ENCODE measurements at regions not wholly inside any gene's neighbourhood (a gene's known extent, or its start where the extent isn't known, plus 50 kb on each side); places are given as distances from the start of the nearest gene placed in this dataset.

DNA sequence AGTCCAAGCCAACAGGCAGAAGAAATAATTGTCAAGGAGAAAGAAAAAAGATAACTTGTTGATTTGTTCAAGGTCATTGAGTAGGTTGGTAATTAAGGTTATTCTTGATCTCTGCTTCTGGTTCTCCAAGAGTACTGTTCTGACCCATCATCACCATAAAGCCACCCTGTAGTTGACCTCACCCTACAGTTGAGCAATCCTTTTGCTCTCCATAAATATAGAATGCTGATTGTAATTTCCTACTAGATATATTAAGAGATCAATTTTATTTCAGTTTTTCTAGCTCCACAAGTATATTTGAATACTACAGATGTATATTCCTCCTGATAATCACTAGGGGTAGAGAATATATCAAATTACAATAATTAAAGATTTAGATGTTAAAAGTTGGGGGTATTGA, 350.5 kb upstream of the PDE3A start:
- TF ChIP-seq ZC3H10 (CRISPR knock-in tag; IDR thresholded peaks at IDR 0.05) (no peak), BACH2 (CRISPR knock-in tag; IDR thresholded peaks at IDR 0.05; ENCODE audit: borderline replicate concordance) (no peak), GLIS3 (CRISPR knock-in tag; IDR thresholded peaks at IDR 0.05) (no peak), ZFP3 (CRISPR knock-in tag; IDR thresholded peaks at IDR 0.05) (no peak), TCF4 (CRISPR knock-in tag; IDR thresholded peaks at IDR 0.05; ENCODE audit: borderline replicate concordance) (no peak), ARNTL (CRISPR knock-in tag; IDR thresholded peaks at IDR 0.05; ENCODE audit: borderline replicate concordance, low read depth) (no peak), SNAI2 (CRISPR knock-in tag; IDR thresholded peaks at IDR 0.05) (no peak), ESRRG (CRISPR knock-in tag; IDR thresholded peaks at IDR 0.05) (no peak), POU6F1 (CRISPR knock-in tag; IDR thresholded peaks at IDR 0.05; ENCODE audit: borderline replicate concordance, low read depth) (no peak), ZFP30 (CRISPR knock-in tag; IDR thresholded peaks at IDR 0.05) (no peak), RARB (CRISPR knock-in tag; IDR thresholded peaks at IDR 0.05) (no peak), ZNF70 (CRISPR knock-in tag; IDR thresholded peaks at IDR 0.05) (no peak)

GRCh38 chr12:20018406-20018805, 349.9 kb upstream of the PDE3A start:
- no peak for TF ChIP-seq ZNF8 (CRISPR knock-in tag; IDR thresholded peaks at IDR 0.05)
- TF ChIP-seq ESRRG (CRISPR knock-in tag; IDR thresholded peaks at IDR 0.05): no peak
- no peak for TF ChIP-seq ZFP30 (CRISPR knock-in tag; IDR thresholded peaks at IDR 0.05)
- no peak for TF ChIP-seq ARNTL (CRISPR knock-in tag; IDR thresholded peaks at IDR 0.05; ENCODE audit: borderline replicate concordance, low read depth)
- TF ChIP-seq, protein P1, sequence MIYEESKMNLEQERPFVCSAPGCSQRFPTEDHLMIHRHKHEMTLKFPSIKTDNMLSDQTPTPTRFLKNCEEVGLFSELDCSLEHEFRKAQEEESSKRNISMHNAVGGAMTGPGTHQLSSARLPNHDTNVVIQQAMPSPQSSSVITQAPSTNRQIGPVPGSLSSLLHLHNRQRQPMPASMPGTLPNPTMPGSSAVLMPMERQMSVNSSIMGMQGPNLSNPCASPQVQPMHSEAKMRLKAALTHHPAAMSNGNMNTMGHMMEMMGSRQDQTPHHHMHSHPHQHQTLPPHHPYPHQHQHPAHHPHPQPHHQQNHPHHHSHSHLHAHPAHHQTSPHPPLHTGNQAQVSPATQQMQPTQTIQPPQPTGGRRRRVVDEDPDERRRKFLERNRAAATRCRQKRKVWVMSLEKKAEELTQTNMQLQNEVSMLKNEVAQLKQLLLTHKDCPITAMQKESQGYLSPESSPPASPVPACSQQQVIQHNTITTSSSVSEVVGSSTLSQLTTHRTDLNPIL (CRISPR knock-in tag; IDR thresholded peaks at IDR 0.05; ENCODE audit: low read depth): no peak
- TF ChIP-seq ISL1 (CRISPR knock-in tag; IDR thresholded peaks at IDR 0.05): no peak
- no peak for TF ChIP-seq PPARA (CRISPR knock-in tag; IDR thresholded peaks at IDR 0.05; ENCODE audit: borderline replicate concordance)
- no peak for TF ChIP-seq BACH2 (CRISPR knock-in tag; IDR thresholded peaks at IDR 0.05; ENCODE audit: borderline replicate concordance)
- TF ChIP-seq POU6F1 (CRISPR knock-in tag; IDR thresholded peaks at IDR 0.05; ENCODE audit: borderline replicate concordance, low read depth): no peak
- TF ChIP-seq ZFP3 (CRISPR knock-in tag; IDR thresholded peaks at IDR 0.05): no peak
- TF ChIP-seq OSR1 (CRISPR knock-in tag; IDR thresholded peaks at IDR 0.05): no peak
- no peak for TF ChIP-seq ZC3H10 (CRISPR knock-in tag; IDR thresholded peaks at IDR 0.05)
- no peak for TF ChIP-seq ZNF70 (CRISPR knock-in tag; IDR thresholded peaks at IDR 0.05)
- no peak for TF ChIP-seq SNAI2 (CRISPR knock-in tag; IDR thresholded peaks at IDR 0.05)
- no peak for TF ChIP-seq CSDC2 (CRISPR knock-in tag; IDR thresholded peaks at IDR 0.05)
- no peak for ATAC-seq

More for the DNA sequence above, 350.5 kb upstream of the PDE3A start:
- ATAC-seq: no peak

DNA sequence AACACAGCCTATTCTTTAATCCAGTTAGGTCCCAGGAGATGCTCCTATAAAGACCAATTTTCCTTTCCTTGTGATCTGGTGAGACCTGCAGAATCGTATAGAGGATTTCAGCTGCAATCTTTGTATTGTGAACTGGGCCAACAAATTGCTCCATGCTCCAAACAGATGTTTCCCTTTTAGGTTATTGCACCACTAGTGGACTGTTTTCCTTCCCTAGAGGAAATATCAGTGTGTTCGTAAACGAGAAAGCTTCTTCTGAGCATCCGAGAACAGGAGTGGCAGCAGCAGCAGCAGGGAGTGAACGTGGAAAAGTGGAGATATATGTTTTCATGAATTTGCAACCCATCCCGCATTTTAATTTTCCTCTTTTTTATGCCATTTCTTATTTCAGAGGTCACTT, 344.1 kb upstream of the PDE3A start:
- TF ChIP-seq CSDC2 (CRISPR knock-in tag; IDR thresholded peaks at IDR 0.05): no peak
- ATAC-seq: no peak

- ATAC-seq: no peak
- TF ChIP-seq OSR1 (CRISPR knock-in tag; IDR thresholded peaks at IDR 0.05): no peak
- no peak for TF ChIP-seq ZC3H10 (CRISPR knock-in tag; IDR thresholded peaks at IDR 0.05)
- TF ChIP-seq ZFP30 (CRISPR knock-in tag; IDR thresholded peaks at IDR 0.05): no peak
- TF ChIP-seq, protein P2, sequence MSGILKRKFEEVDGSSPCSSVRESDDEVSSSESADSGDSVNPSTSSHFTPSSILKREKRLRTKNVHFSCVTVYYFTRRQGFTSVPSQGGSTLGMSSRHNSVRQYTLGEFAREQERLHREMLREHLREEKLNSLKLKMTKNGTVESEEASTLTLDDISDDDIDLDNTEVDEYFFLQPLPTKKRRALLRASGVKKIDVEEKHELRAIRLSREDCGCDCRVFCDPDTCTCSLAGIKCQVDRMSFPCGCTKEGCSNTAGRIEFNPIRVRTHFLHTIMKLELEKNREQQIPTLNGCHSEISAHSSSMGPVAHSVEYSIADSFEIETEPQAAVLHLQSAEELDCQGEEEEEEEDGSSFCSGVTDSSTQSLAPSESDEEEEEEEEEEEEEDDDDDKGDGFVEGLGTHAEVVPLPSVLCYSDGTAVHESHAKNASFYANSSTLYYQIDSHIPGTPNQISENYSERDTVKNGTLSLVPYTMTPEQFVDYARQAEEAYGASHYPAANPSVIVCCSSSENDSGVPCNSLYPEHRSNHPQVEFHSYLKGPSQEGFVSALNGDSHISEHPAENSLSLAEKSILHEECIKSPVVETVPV (CRISPR knock-in tag; IDR thresholded peaks at IDR 0.05): no peak
- TF ChIP-seq ESRRG (CRISPR knock-in tag; IDR thresholded peaks at IDR 0.05): no peak
- no peak for TF ChIP-seq SNAI2 (CRISPR knock-in tag; IDR thresholded peaks at IDR 0.05)
- no peak for TF ChIP-seq ZNF565 (CRISPR knock-in tag; conservative IDR thresholded peaks at IDR 0.05; ENCODE audit: low read depth)
- no peak for TF ChIP-seq GLIS3 (CRISPR knock-in tag; IDR thresholded peaks at IDR 0.05)
- TF ChIP-seq ZNF8 (CRISPR knock-in tag; IDR thresholded peaks at IDR 0.05): no peak
- TF ChIP-seq POU6F1 (CRISPR knock-in tag; IDR thresholded peaks at IDR 0.05; ENCODE audit: borderline replicate concordance, low read depth): no peak
- TF ChIP-seq PATZ1 (CRISPR knock-in tag; IDR thresholded peaks at IDR 0.05; ENCODE audit: borderline replicate concordance): no peak
- no peak for TF ChIP-seq TSHZ2 (CRISPR knock-in tag; IDR thresholded peaks at IDR 0.05)
- no peak for TF ChIP-seq CSDC2 (CRISPR knock-in tag; IDR thresholded peaks at IDR 0.05)
- no peak for TF ChIP-seq ZNF70 (CRISPR knock-in tag; IDR thresholded peaks at IDR 0.05)
- TF ChIP-seq PPARA (CRISPR knock-in tag; IDR thresholded peaks at IDR 0.05; ENCODE audit: borderline replicate concordance): no peak
- no peak for TF ChIP-seq RARB (CRISPR knock-in tag; IDR thresholded peaks at IDR 0.05)
Measured at GRCh38 chr12:20028033-20028432, 340.3 kb upstream of the PDE3A start.

Data from SK-N-SH treated with all-trans-retinoic acid at 6 μM for 48 hours (cell line).